Stomach smooth muscle (tissue), 2 donors: ENCODE measurements at regions not wholly inside any gene's neighbourhood (a gene's known extent, or its start where the extent isn't known, plus 50 kb on each side); places are given as distances from the start of the nearest gene placed in this dataset.

Experiments
- H3K27ac ChIP-seq: one replicate; pipeline ENCODE4 v1.7.0; 2013; ENCODE audit warnings: mild to moderate bottlenecking, low read length, inconsistent platforms
- H3K27me3 ChIP-seq, 2 donors: one replicate each; pipeline ENCODE4 v1.7.0; 2013; ENCODE audit warnings: low read length in 2 of 2; ENCODE audit not compliant: insufficient read depth in 2 of 2, control insufficient read depth in 1 of 2
- H3K36me3 ChIP-seq, 2 donors: one replicate each; pipeline ENCODE4 v1.7.0; 2013; ENCODE audit warnings: low read length in 2 of 2; ENCODE audit not compliant: control insufficient read depth in 2 of 2, insufficient read depth in 2 of 2
- H3K4me1 ChIP-seq: one replicate; pipeline ENCODE4 v1.7.0; 2013; ENCODE audit warnings: low read length; ENCODE audit not compliant: control insufficient read depth, insufficient read depth
- H3K4me3 ChIP-seq, 2 donors: one replicate each; pipeline ENCODE4 v1.7.0; 2013; ENCODE audit warnings: low read length in 2 of 2
- H3K9ac ChIP-seq, 2 donors: one replicate each; pipeline ENCODE4 v1.7.0; 2013; ENCODE audit warnings: low read length in 2 of 2, mild to moderate bottlenecking in 1 of 2
- H3K9me3 ChIP-seq, 2 donors: one replicate each; pipeline ENCODE4 v1.7.0; 2013; ENCODE audit warnings: low read length in 2 of 2; ENCODE audit not compliant: control insufficient read depth in 2 of 2
- donor health status: healthy.
- donor health status: Pancreatic carcinoma.

DNA sequence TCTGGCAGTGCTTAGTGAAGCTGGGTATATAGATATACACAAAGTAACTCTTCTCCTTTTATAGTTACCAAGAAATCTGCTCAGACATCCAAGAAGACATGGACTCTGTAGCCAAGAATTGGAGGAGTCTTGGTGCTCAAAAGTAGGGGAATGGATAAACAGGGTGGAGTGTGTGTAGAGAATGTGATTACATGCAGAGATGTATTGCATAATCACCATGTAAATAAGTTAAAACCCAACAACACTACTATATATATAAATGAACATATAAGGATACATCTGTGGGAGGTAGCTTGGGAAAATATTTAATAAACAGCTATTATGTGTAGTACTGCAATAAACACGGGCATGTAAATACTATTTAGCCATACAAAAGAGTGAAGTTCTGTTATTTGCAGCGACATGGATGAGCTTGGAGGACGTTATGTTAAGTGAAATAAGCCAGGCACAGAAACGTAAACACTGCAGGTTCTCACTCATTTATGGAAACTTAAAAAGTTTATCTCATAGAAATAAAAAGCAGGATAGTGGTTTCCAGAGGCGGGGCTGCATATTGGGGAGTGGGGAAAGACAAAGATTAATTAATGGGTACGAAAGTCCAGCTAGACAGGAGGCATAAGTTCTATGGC, 207.5 kb downstream of the TENT4A start:
- no peak overlapping the region for H3K4me3 ChIP-seq

DNA sequence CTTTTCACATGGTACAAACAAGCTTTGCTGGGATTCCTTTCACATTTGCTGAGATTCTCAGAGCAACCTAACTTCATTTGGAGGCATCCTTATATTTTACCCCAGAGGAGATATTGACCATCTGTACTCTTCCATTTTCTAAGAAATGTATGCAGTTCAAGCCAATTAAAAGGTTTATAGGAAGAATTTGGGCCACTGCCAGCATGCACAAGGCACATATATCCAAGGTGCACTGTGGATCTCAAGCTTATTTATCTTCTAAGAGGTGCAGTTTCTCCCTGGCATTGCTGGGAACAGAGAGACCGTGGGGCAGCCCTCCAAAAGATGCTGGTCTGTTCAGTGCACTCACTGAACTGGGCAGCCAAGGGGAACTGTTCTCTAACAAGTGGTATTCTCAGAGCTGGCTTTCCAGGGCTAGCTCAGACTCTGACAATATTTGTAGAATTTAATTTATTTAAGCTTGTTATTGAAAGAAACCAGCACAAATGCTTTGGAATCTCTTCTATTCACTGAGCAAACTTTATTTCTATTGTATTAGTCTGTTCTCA, 213.3 kb downstream of the TENT4A start:
- H3K36me3 ChIP-seq, result no peaks in the 10 kb centered on the region
- H3K4me3 ChIP-seq, result no peak overlapping the region
- H3K27ac ChIP-seq, result no peak overlapping the region
- no peaks in the 10 kb centered on the region for H3K27me3 ChIP-seq
- H3K4me1 ChIP-seq, result no peaks in the 10 kb centered on the region
- H3K9ac ChIP-seq, result no peak overlapping the region
- H3K9me3 ChIP-seq, result no peaks in the 10 kb centered on the region

More for the DNA sequence above, 207.5 kb downstream of the TENT4A start:
- Histone ChIP-seq H3K27me3 (no peaks in the 10 kb centered on the region), H3K4me1 (no peaks in the 10 kb centered on the region), H3K9ac (no peak overlapping the region), H3K9me3 (no peaks in the 10 kb centered on the region), H3K36me3 (no peaks in the 10 kb centered on the region), H3K27ac (no peak overlapping the region)

GRCh38 chr5:6936031-6936430, 222.8 kb downstream of the TENT4A start:
- no peak overlapping the region for H3K9ac ChIP-seq
- H3K4me3 ChIP-seq, result no peak overlapping the region
- no peaks in the 10 kb centered on the region for H3K4me1 ChIP-seq
- no peaks in the 10 kb centered on the region for H3K9me3 ChIP-seq
- H3K27ac ChIP-seq, result no peak overlapping the region
- no peaks in the 10 kb centered on the region for H3K27me3 ChIP-seq
- no peaks in the 10 kb centered on the region for H3K36me3 ChIP-seq

DNA sequence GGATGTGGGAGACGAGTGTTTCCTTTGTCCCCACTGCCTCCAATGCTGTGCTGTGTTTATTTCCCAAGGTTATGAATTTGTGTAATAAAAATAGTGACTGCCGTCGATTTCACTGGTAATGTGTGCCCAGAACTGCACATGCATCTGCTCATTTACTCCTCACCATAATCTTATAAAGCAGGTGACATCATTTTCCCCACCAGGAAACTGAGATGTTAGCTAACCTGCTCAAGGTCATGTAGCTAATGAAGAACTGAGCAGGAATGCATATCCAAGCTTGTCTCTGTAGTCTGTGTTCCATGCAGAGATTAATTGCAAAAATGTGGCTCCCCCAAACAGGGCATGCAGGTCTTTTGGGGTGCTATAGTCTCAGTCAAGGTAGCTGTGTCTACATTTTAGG, 224.4 kb downstream of the TENT4A start:
- Histone ChIP-seq H3K27ac (no peak overlapping the region), H3K27me3 (no peaks in the 10 kb centered on the region), H3K36me3 (no peaks in the 10 kb centered on the region), H3K9me3 (no peaks in the 10 kb centered on the region), H3K4me3 (no peak overlapping the region), H3K4me1 (no peaks in the 10 kb centered on the region), H3K9ac (no peak overlapping the region)

DNA sequence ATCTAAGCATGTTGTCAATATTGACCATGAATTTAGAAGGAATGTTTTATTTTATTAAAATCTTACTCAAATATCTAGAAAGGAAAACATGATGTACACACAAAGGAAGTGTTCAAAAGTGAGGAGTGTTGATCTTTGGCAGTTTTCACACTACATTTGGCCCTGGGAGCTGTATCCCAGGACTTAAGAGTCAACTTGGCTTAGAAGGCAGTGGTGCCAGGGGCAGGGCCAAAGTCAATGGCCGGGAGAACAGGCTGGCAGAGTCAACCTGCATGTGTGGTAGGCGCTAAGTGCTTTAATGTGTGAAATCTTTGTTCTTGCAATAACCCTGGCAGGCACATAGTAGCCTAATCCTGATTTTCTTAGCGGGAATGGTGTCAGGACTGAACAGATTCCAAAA, 228.4 kb downstream of the TENT4A start:
- H3K9ac ChIP-seq, result no peak overlapping the region
- no peaks in the 10 kb centered on the region for H3K36me3 ChIP-seq
- H3K4me3 ChIP-seq, result no peak overlapping the region
- H3K9me3 ChIP-seq, result no peaks in the 10 kb centered on the region
- H3K27me3 ChIP-seq, result no peaks in the 10 kb centered on the region
- no peak overlapping the region for H3K27ac ChIP-seq
- no peaks in the 10 kb centered on the region for H3K4me1 ChIP-seq

DNA sequence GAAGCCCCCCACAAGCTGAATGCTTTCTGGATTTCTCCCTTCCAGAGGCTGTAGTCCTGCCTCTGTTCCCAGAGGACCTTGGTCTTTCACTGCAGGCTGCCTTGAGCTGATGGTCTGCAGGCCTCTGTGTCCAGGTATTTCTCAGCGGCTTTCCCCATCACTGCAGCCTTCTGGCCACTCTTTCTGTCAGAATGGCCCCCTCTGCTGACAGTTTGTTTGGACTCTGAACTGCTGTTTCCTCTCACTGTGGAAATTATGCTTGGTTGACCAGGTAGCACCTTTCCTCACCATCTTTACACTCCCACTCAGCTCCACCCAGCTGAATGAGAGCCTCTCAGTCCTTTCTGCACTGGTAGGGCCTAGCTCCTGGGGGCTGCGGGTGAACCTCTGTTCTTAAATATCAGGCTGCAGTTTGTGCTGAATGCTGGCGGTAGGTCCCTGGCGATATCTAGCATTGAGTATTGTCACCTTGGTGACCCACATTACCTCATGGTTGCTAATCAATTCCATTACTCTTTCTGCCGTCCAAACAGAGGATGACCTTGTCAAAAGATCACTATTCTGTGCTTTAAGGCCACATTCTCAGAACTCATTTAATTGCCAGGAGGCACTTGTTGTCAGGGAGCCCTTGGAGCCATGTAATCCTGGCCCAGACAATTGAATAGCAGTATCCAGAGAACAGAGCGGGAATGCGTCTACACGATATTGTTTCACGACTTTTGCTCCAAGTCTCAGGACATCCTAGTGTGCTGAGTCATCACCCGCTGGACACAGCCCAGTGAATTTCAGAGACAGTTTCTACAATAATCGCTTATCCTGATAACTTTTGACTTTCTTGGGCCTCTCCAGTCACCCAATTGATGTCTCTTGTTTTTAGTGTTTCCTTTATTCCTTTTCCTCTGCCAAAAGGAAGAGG, 230.2 kb downstream of the TENT4A start:
- no peak overlapping the region for H3K9ac ChIP-seq
- H3K36me3 ChIP-seq, result no peaks in the 10 kb centered on the region
- H3K9me3 ChIP-seq, result no peaks in the 10 kb centered on the region
- no peak overlapping the region for H3K27ac ChIP-seq
- no peaks in the 10 kb centered on the region for H3K4me1 ChIP-seq
- no peaks in the 10 kb centered on the region for H3K27me3 ChIP-seq
- H3K4me3 ChIP-seq, result no peak overlapping the region

DNA sequence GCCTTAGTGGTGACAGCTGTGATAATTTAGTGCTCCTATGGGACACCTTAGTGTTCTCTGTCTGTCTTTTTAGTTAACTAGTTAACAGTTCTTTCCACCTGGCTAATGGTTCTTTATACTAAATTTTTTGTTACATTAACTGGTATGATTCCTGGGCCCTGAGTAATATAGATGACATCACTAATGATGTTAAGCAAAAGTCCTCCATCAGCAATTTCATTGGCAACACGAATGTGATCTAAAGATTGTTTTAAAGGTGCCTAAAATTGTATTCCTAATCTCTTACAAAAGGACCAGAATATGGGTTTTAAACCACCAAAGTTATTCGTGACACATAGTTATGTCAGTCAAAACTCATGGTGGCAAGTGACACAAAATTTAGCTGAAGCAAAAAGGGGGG, 235.3 kb downstream of the TENT4A start:
- H3K9me3 ChIP-seq, result no peaks in the 10 kb centered on the region

DNA sequence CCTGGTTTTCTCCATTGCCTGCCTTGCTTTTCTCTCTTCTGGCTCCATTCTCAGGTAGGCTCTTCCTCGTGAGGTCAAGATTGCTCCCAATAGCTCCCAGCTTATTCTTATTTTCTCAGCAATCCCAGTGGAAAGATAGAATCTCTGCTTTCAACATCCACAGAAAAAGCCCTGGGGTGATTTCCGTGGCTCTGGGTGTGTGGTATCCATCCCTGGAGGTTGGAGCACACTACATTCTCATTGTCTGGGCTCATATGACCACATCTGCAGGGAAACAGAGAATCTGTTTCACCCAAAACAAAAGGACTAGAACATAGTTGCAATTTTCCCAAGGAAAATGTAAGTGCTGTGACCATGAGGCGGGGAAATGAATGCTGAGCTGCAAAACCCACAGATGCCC, 236.0 kb downstream of the TENT4A start:
- no peaks in the 10 kb centered on the region for H3K9me3 ChIP-seq
- no peaks in the 10 kb centered on the region for H3K36me3 ChIP-seq
- H3K27me3 ChIP-seq, result no peaks in the 10 kb centered on the region
- H3K9ac ChIP-seq, result no peak overlapping the region
- H3K4me3 ChIP-seq, result no peak overlapping the region
- H3K27ac ChIP-seq, result no peak overlapping the region
- H3K4me1 ChIP-seq, result no peaks in the 10 kb centered on the region

More for the DNA sequence above, 235.3 kb downstream of the TENT4A start:
- Histone ChIP-seq H3K27ac (no peak overlapping the region), H3K4me3 (no peak overlapping the region), H3K36me3 (no peaks in the 10 kb centered on the region), H3K9ac (no peak overlapping the region), H3K4me1 (no peaks in the 10 kb centered on the region), H3K27me3 (no peaks in the 10 kb centered on the region)

- H3K9ac ChIP-seq, result no peak overlapping the region
- no peak overlapping the region for H3K4me3 ChIP-seq
- H3K4me1 ChIP-seq, result no peaks in the 10 kb centered on the region
- no peaks in the 10 kb centered on the region for H3K27me3 ChIP-seq
- no peak overlapping the region for H3K27ac ChIP-seq
- H3K36me3 ChIP-seq, result no peaks in the 10 kb centered on the region
- no peaks in the 10 kb centered on the region for H3K9me3 ChIP-seq
These were observed 237.0 kb downstream of the TENT4A start for GRCh38 chr5:6950250-6950649.

DNA sequence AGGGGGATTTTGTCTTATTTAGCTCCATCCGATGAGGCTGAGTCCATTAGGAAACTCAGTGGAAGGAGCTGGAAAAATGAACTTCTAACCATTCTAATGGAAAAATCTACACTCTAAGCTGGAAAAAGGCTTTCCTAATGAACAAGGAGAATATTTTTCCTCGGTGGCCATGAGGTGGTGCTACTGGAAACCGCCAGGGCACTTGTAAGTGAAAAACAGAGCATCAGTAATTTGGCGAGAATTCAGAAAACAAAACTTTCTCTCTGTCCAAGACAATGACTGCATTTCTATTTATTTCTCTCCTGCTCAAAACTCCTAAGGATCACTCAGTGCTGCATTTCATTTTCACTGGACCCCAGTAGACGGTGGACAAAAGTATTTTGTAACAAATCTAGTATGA, 237.6 kb downstream of the TENT4A start:
- H3K27ac ChIP-seq, result no peak overlapping the region
- H3K9ac ChIP-seq, result no peak overlapping the region
- no peaks in the 10 kb centered on the region for H3K9me3 ChIP-seq
- no peaks in the 10 kb centered on the region for H3K4me1 ChIP-seq
- no peak overlapping the region for H3K4me3 ChIP-seq
- H3K27me3 ChIP-seq, result no peaks in the 10 kb centered on the region
- H3K36me3 ChIP-seq, result no peaks in the 10 kb centered on the region

DNA sequence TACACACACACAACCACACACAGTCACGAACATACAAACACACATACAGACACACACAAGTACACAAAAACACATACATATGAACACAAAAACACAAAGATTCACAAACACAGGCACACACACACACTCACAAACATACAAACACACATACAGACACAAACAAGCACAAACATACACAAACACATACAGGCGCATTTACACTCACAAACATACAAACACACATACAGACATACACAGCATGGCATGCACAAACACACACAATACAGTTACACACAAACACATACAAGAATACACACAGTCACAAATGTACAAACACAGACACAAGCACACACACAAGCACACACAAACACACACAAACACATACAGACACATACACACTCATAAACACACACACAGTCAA, 247.9 kb downstream of the TENT4A start:
- H3K36me3 ChIP-seq, result no peaks in the 10 kb centered on the region
- no peaks in the 10 kb centered on the region for H3K9me3 ChIP-seq

More for the DNA sequence above, 247.9 kb downstream of the TENT4A start:
- Histone ChIP-seq H3K4me1 (no peaks in the 10 kb centered on the region), H3K27me3 (no peaks in the 10 kb centered on the region), H3K9ac (no peak overlapping the region), H3K4me3 (no peak overlapping the region), H3K27ac (no peak overlapping the region)
